Keratinocyte (primary cell): ENCODE measurements at regions not wholly inside any gene's neighbourhood (a gene's known extent, or its start where the extent isn't known, plus 50 kb on each side); places are given as distances from the start of the nearest gene placed in this dataset.

Experiments
- DNase-seq: peaks from one replicate; pipeline ENCODE4 v3.0.0-alpha.2; 2011; ENCODE audit warnings: low read depth, missing footprints, low spot score
- FAIRE-seq: peaks from 2 replicates; lab custom pipeline; 2011; peaks lifted over from hg19 to GRCh38; lab: Jason Lieb, UNC
- H2AFZ ChIP-seq: 2 replicates; pipeline ENCODE4 v1.6.0; 2012; ENCODE audit warnings: low read length, control low read depth, inconsistent platforms; ENCODE audit not compliant: control insufficient read depth
- H3K27ac ChIP-seq: 2 replicates; pipeline ENCODE4 v1.5.1; 2011; ENCODE audit warnings: low read length; ENCODE audit not compliant: control insufficient read depth, insufficient read depth
- H3K27me3 ChIP-seq: 3 replicates; pipeline ENCODE4 v1.6.0; 2011; ENCODE audit warnings: low read length; ENCODE audit not compliant: control insufficient read depth, insufficient read depth; ENCODE audit errors: extremely low read depth
- H3K36me3 ChIP-seq, 2 experiments: 2 replicates in 1 of 2; 3 replicates in 1 of 2; pipeline ENCODE4 v1.5.1; 2011; ENCODE audit warnings: low read length in 2 of 2, mild to moderate bottlenecking in 1 of 2; ENCODE audit not compliant: control insufficient read depth in 2 of 2, insufficient read depth in 2 of 2; ENCODE audit errors: extremely low read depth in 1 of 2
- H3K4me1 ChIP-seq: 3 replicates; pipeline ENCODE4 v1.5.1; 2011; ENCODE audit warnings: low read length; ENCODE audit not compliant: control insufficient read depth, insufficient read depth; ENCODE audit errors: extremely low read depth
- H3K4me2 ChIP-seq: 3 replicates; pipeline ENCODE4 v1.6.0; 2011; ENCODE audit warnings: low read depth, low read length; ENCODE audit not compliant: control insufficient read depth, insufficient read depth; ENCODE audit errors: extremely low read depth
- H3K4me3 ChIP-seq, 3 experiments: fragments of 200-600 bp in 1 of 3; sonication (generic) in 1 of 3; 2 replicates in 2 of 3; 3 replicates in 1 of 3; pipeline ENCODE4 v1.5.1; 2011 to 2016; ENCODE audit warnings: low read length in 3 of 3, mild to moderate bottlenecking in 3 of 3, control low read depth in 2 of 3, inconsistent platforms in 1 of 3, low read depth in 1 of 3, mixed read lengths in 1 of 3, mixed run types in 1 of 3, moderate library complexity in 1 of 3; ENCODE audit not compliant: control insufficient read depth in 2 of 3, insufficient read depth in 2 of 3; ENCODE audit errors: extremely low read depth in 1 of 3
- H3K79me2 ChIP-seq: 2 replicates; pipeline ENCODE4 v1.6.0; 2012; ENCODE audit warnings: low read length; ENCODE audit not compliant: control insufficient read depth, insufficient read depth
- H3K9ac ChIP-seq: 3 replicates; pipeline ENCODE4 v1.6.0; 2011; ENCODE audit warnings: low read length; ENCODE audit not compliant: control insufficient read depth, insufficient read depth; ENCODE audit errors: extremely low read depth
- H3K9me1 ChIP-seq: 3 replicates; pipeline ENCODE4 v1.6.0; 2011; ENCODE audit warnings: low read length; ENCODE audit not compliant: control insufficient read depth, insufficient read depth; ENCODE audit errors: extremely low read depth
- H3K9me3 ChIP-seq: 2 replicates; pipeline ENCODE4 v1.5.1; 2012; ENCODE audit warnings: low read depth, low read length; ENCODE audit not compliant: control insufficient read depth
- H4K20me1 ChIP-seq: 3 replicates; pipeline ENCODE4 v1.6.0; 2011; ENCODE audit warnings: low read length; ENCODE audit not compliant: control insufficient read depth, insufficient read depth; ENCODE audit errors: extremely low read depth
- CTCF ChIP-seq, 3 experiments: IDR thresholded peaks in 1 of 3; conservative IDR thresholded peaks in 1 of 3; optimal IDR thresholded peaks in 1 of 3; 2 replicates in 2 of 3; 3 replicates in 1 of 3; pipeline versions ENCODE3 to v1.5.1; 2011; ENCODE audit warnings: low read length in 3 of 3, mild to moderate bottlenecking in 3 of 3, moderate library complexity in 2 of 3, control low read depth in 1 of 3, inconsistent platforms in 1 of 3; ENCODE audit not compliant: insufficient read depth in 2 of 3; ENCODE audit errors: extremely low read depth in 1 of 3
- EZH2 ChIP-seq: IDR thresholded peaks from one replicate; pipeline ENCODE4 v1.6.1; 2012; ENCODE audit warnings: inconsistent platforms, mild to moderate bottlenecking, low read length, moderate library complexity
- dilution Hi-C: fragments of 300-500 bp; cut with MboI; formaldehyde crosslinking; loops from one replicate; pipeline ENCODE4 v1.7.0; 2020; ENCODE audit warnings: low sequenced_read_pairs; ENCODE audit not compliant: extremely low pct_ligation_motif_present

GRCh38 chr13:90461398-90461797 is 886.1 kb upstream of the MIR17HG start:
- no peaks in the 10 kb centered on the region for H3K9me3 ChIP-seq
- no peaks in the 10 kb centered on the region for H3K27me3 ChIP-seq
- TF ChIP-seq EZH2: no peak
- TF ChIP-seq CTCF (optimal IDR thresholded peaks at IDR 0.05 in 1 of 3, IDR thresholded peaks at IDR 0.05 in 1 of 3, conservative IDR thresholded peaks at IDR 0.05 in 1 of 3; ENCODE audit: extremely low read depth in 1 of 3, insufficient read depth in 2 of 3, low read length in 3 of 3): no peak
- H3K9ac ChIP-seq: no peak overlapping the region
- no peak overlapping the region for H3K4me2 ChIP-seq
- H3K27ac ChIP-seq: no peak overlapping the region
- no peaks in the 10 kb centered on the region for H4K20me1 ChIP-seq
- dilution Hi-C loops: no loop called here
- no peak overlapping the region for H2AFZ ChIP-seq
- no peak for DNase-seq
- no peak for FAIRE-seq
- no peaks in the 10 kb centered on the region for H3K79me2 ChIP-seq
- H3K4me1 ChIP-seq: no peaks in the 10 kb centered on the region
- H3K4me3 ChIP-seq: no peak overlapping the region
- H3K9me1 ChIP-seq: no peaks in the 10 kb centered on the region
- H3K36me3 ChIP-seq: no peaks in the 10 kb centered on the region

GRCh38 chr13:90477216-90477615 is 870.3 kb upstream of the MIR17HG start:
- no peak overlapping the region for H3K4me2 ChIP-seq
- no peaks in the 10 kb centered on the region for H3K9me3 ChIP-seq
- no peak for FAIRE-seq
- H3K27me3 ChIP-seq: no peaks in the 10 kb centered on the region
- no peaks in the 10 kb centered on the region for H3K79me2 ChIP-seq
- H3K36me3 ChIP-seq: no peaks in the 10 kb centered on the region
- H3K9me1 ChIP-seq: no peaks in the 10 kb centered on the region
- dilution Hi-C loops: no loop called here
- H3K4me3 ChIP-seq: no peak overlapping the region
- no peak for DNase-seq
- no peak overlapping the region for H3K9ac ChIP-seq
- TF ChIP-seq CTCF (optimal IDR thresholded peaks at IDR 0.05 in 1 of 3, IDR thresholded peaks at IDR 0.05 in 1 of 3, conservative IDR thresholded peaks at IDR 0.05 in 1 of 3; ENCODE audit: extremely low read depth in 1 of 3, insufficient read depth in 2 of 3, low read length in 3 of 3): no peak
- TF ChIP-seq EZH2: no peak
- no peak overlapping the region for H3K27ac ChIP-seq
- H3K4me1 ChIP-seq: no peaks in the 10 kb centered on the region
- H2AFZ ChIP-seq: no peak overlapping the region
- H4K20me1 ChIP-seq: no peaks in the 10 kb centered on the region
